Mesendoderm (in vitro differentiated cells): ENCODE measurements at regions not wholly inside any gene's neighbourhood (a gene's known extent, or its start where the extent isn't known, plus 50 kb on each side); places are given as distances from the start of the nearest gene placed in this dataset.
"Not testable (repeated sequence)": the region's sequence is repeated elsewhere in the genome, so short reads cannot be mapped to it uniquely, and the experiment has no call there.

Experiments used
- DNase-seq: peaks from one replicate; pipeline ENCODE4 v3.0.0; 2013
- H2AK5ac ChIP-seq: 2 replicates; pipeline ENCODE4 v1.6.1; 2013; ENCODE audit warnings: low read length, inconsistent platforms
- H2BK120ac ChIP-seq: 2 replicates; pipeline ENCODE4 v1.6.1; 2013; ENCODE audit warnings: low read depth, mild to moderate bottlenecking, low read length, moderate library complexity, mixed read lengths
- H2BK15ac ChIP-seq: replicated peaks from 2 replicates; pipeline ENCODE4 v1.6.1; 2013; ENCODE audit warnings: low read depth, mild to moderate bottlenecking, moderate library complexity
- H2BK5ac ChIP-seq: 2 replicates; pipeline ENCODE4 v1.6.1; 2013; ENCODE audit warnings: low read length, inconsistent platforms
- H3K18ac ChIP-seq: 2 replicates; pipeline ENCODE4 v1.6.1; 2013; ENCODE audit warnings: mild to moderate bottlenecking, low read length, mixed read lengths
- H3K23ac ChIP-seq: one replicate; pipeline ENCODE4 v1.6.1; 2013; ENCODE audit warnings: low read length
- H3K27ac ChIP-seq: 2 replicates; pipeline ENCODE4 v1.5.1; 2013; ENCODE audit warnings: low read depth, mild to moderate bottlenecking, inconsistent platforms, low read length, moderate library complexity
- H3K27me3 ChIP-seq: 2 replicates; pipeline ENCODE4 v1.6.1; 2013; ENCODE audit warnings: low read length, control low read depth, mild to moderate bottlenecking, inconsistent platforms; ENCODE audit not compliant: insufficient read depth, poor library complexity
- H3K36me3 ChIP-seq: 2 replicates; pipeline ENCODE4 v1.6.1; 2013; ENCODE audit warnings: low read length, inconsistent platforms; ENCODE audit not compliant: control insufficient read depth, insufficient read depth
- H3K4ac ChIP-seq: one replicate; pipeline ENCODE4 v1.6.1; 2013; ENCODE audit warnings: low read depth, mild to moderate bottlenecking, low read length, moderate library complexity
- H3K4me1 ChIP-seq: 2 replicates; pipeline ENCODE4 v1.6.1; 2013; ENCODE audit warnings: low read depth, low read length, inconsistent platforms; ENCODE audit not compliant: control insufficient read depth
- H3K4me2 ChIP-seq: 2 replicates; pipeline ENCODE4 v1.6.1; 2013; ENCODE audit warnings: low read length
- H3K4me3 ChIP-seq: 2 replicates; pipeline ENCODE4 v1.5.1; 2013; ENCODE audit warnings: mild to moderate bottlenecking, low read length
- H3K56ac ChIP-seq: one replicate; pipeline ENCODE4 v1.6.1; 2013; ENCODE audit warnings: low read length
- H3K79me1 ChIP-seq: 2 replicates; pipeline ENCODE4 v1.6.1; 2013; ENCODE audit warnings: low read length, inconsistent platforms
- H3K79me2 ChIP-seq: 2 replicates; pipeline ENCODE4 v1.6.1; 2013; ENCODE audit warnings: mild to moderate bottlenecking, low read length; ENCODE audit not compliant: control insufficient read depth, insufficient read depth
- H3K9ac ChIP-seq: 2 replicates; pipeline ENCODE4 v1.6.1; 2013; ENCODE audit warnings: low read length, inconsistent platforms
- H4K5ac ChIP-seq: one replicate; pipeline ENCODE4 v1.6.1; 2013; ENCODE audit warnings: low read length
- H4K8ac ChIP-seq: one replicate; pipeline ENCODE4 v1.6.1; 2013; ENCODE audit warnings: low read depth, mild to moderate bottlenecking, control low read depth, low read length, moderate library complexity
- WGBS: extraction: QIAGEN DNeasy Blood & Tissue Kit; methylation state at CpG from one replicate; pipeline ENCODE4 v1.1.7; 2013; ENCODE audit warnings: low lambda C conversion rate, missing lambda C conversion rate; ENCODE audit not compliant: insufficient coverage; ENCODE audit errors: extremely low coverage; 5-methylcytosine and 5-hydroxymethylcytosine counted together

- not testable (repeated sequence) for H3K4me3 ChIP-seq, H3K27me3 ChIP-seq, H4K8ac ChIP-seq, H3K4me2 ChIP-seq, H4K5ac ChIP-seq, DNase-seq, H2BK15ac ChIP-seq, H3K27ac ChIP-seq, H3K18ac ChIP-seq, H3K9ac ChIP-seq, H2AK5ac ChIP-seq, H3K36me3 ChIP-seq, H3K79me2 ChIP-seq, H3K56ac ChIP-seq, H3K79me1 ChIP-seq, H3K4ac ChIP-seq, H2BK120ac ChIP-seq, H2BK5ac ChIP-seq, H3K23ac ChIP-seq, H3K4me1 ChIP-seq
- WGBS, result no CpG with 5 or more reads among the region's 1 CpG
Measured at GRCh38 chr9:40939888-40940209, 188.6 kb downstream of the FOXD4L6 start.

- not testable (repeated sequence) for H3K79me2 ChIP-seq, DNase-seq, H2AK5ac ChIP-seq, H3K79me1 ChIP-seq, H2BK5ac ChIP-seq, H3K4me3 ChIP-seq, H3K36me3 ChIP-seq, H3K18ac ChIP-seq, H3K4me2 ChIP-seq, H3K23ac ChIP-seq, H3K4me1 ChIP-seq, H3K27me3 ChIP-seq, H2BK15ac ChIP-seq, H3K56ac ChIP-seq, H3K27ac ChIP-seq, H3K4ac ChIP-seq, H4K5ac ChIP-seq, H4K8ac ChIP-seq, H2BK120ac ChIP-seq, H3K9ac ChIP-seq
- WGBS, result no CpG with 5 or more reads among the region's 15 CpGs
Measured at GRCh38 chr9:40939201-40939887, 189.1 kb downstream of the FOXD4L6 start.

- H4K5ac ChIP-seq, result no peak overlapping the region
- no peak overlapping the region for H3K4ac ChIP-seq
- no peaks in the 10 kb centered on the region for H3K79me2 ChIP-seq
- H3K56ac ChIP-seq, result no peak overlapping the region
- no peaks in the 10 kb centered on the region for H3K27me3 ChIP-seq
- no peak overlapping the region for H2BK15ac ChIP-seq
- no peak overlapping the region for H3K23ac ChIP-seq
- no peak overlapping the region for H3K4me2 ChIP-seq
- no peak overlapping the region for H4K8ac ChIP-seq
- H2BK5ac ChIP-seq, result no peak overlapping the region
- H3K4me3 ChIP-seq, result no peak overlapping the region
- H3K9ac ChIP-seq, result no peak overlapping the region
- H3K4me1 ChIP-seq, result no peaks in the 10 kb centered on the region
- H3K79me1 ChIP-seq, result no peaks in the 10 kb centered on the region
- no peak overlapping the region for H2BK120ac ChIP-seq
- H2AK5ac ChIP-seq, result no peak overlapping the region
- no peak overlapping the region for H3K27ac ChIP-seq
- no peak for DNase-seq
- no CpG with 5 or more reads among the region's 7 CpGs for WGBS
- H3K36me3 ChIP-seq, result no peaks in the 10 kb centered on the region
- no peak overlapping the region for H3K18ac ChIP-seq
Measured at GRCh38 chr9:40935336-40935735, 193.1 kb downstream of the FOXD4L6 start.

- not testable (repeated sequence) for H3K56ac ChIP-seq, H4K5ac ChIP-seq, H3K4me3 ChIP-seq, H3K9ac ChIP-seq, H2BK5ac ChIP-seq, H3K79me2 ChIP-seq, DNase-seq, H3K27ac ChIP-seq, H2AK5ac ChIP-seq, H3K4me2 ChIP-seq, H3K4ac ChIP-seq, H2BK120ac ChIP-seq, H3K4me1 ChIP-seq, H3K18ac ChIP-seq, H2BK15ac ChIP-seq, H3K23ac ChIP-seq, H4K8ac ChIP-seq, H3K27me3 ChIP-seq, H3K79me1 ChIP-seq, H3K36me3 ChIP-seq
- WGBS, result no CpG with 5 or more reads among the region's 3 CpGs
Measured at GRCh38 chr9:40934480-40934879, 194.0 kb downstream of the FOXD4L6 start.

GRCh38 chr9:40930426-40930825 lies 198.1 kb downstream of the FOXD4L6 start:
- not testable (repeated sequence) for H3K27me3 ChIP-seq

GRCh38 chr9:40929488-40929845 lies 199.0 kb downstream of the FOXD4L6 start:
- H2AK5ac ChIP-seq, H3K18ac ChIP-seq, H4K5ac ChIP-seq, H3K56ac ChIP-seq, H3K27ac ChIP-seq, H3K4me1 ChIP-seq, H3K79me1 ChIP-seq, H2BK5ac ChIP-seq, H3K9ac ChIP-seq, H2BK120ac ChIP-seq, H3K4ac ChIP-seq, DNase-seq, H3K36me3 ChIP-seq, H3K4me2 ChIP-seq, H3K23ac ChIP-seq, H3K27me3 ChIP-seq, H4K8ac ChIP-seq, H3K79me2 ChIP-seq, H3K4me3 ChIP-seq, H2BK15ac ChIP-seq: not testable (repeated sequence)
- WGBS, result no CpG with 5 or more reads among the region's 6 CpGs

More at GRCh38 chr9:40930426-40930825, 198.1 kb downstream of the FOXD4L6 start:
- H3K4ac ChIP-seq, H3K79me1 ChIP-seq, H4K8ac ChIP-seq, H3K27ac ChIP-seq, H4K5ac ChIP-seq, H3K9ac ChIP-seq, H3K23ac ChIP-seq, H3K4me3 ChIP-seq, H2AK5ac ChIP-seq, H2BK120ac ChIP-seq, H3K4me1 ChIP-seq, DNase-seq, H3K4me2 ChIP-seq, H2BK15ac ChIP-seq, H3K36me3 ChIP-seq, H3K56ac ChIP-seq, H3K79me2 ChIP-seq, H2BK5ac ChIP-seq, H3K18ac ChIP-seq: not testable (repeated sequence)
- WGBS, result no CpG with 5 or more reads among the region's 4 CpGs
